RWPE2 (cell line): ENCODE measurements at regions not wholly inside any gene's neighbourhood (a gene's known extent, or its start where the extent isn't known, plus 50 kb on each side); places are given as distances from the start of the nearest gene placed in this dataset.

ENCODE experiments used
- ATAC-seq: fragments of 200-7000 bp; cut with Tn5 transposase; 3 replicates; pipeline ENCODE4 v1.9.1; 2021; ENCODE audit warnings: low read depth
- DNase-seq: peaks from one replicate; pipeline ENCODE4 v3.0.0-alpha.2; 2020; ENCODE audit warnings: low spot score
- H3K27ac ChIP-seq: fragments of 450-650 bp; 2 replicates; pipeline ENCODE4 v1.5.1; 2017; ENCODE audit warnings: mild to moderate bottlenecking; ENCODE audit not compliant: poor library complexity, severe bottlenecking
- H3K27me3 ChIP-seq: fragments of 250-450 bp; sonication (Bioruptor Pico); 2 replicates; pipeline ENCODE4 v1.5.1; 2021; ENCODE audit warnings: mild to moderate bottlenecking, moderate library complexity; ENCODE audit not compliant: insufficient read depth, poor library complexity, severe bottlenecking
- H3K36me3 ChIP-seq: fragments of 250-450 bp; sonication (Bioruptor Pico); 2 replicates; pipeline ENCODE4 v1.5.1; 2020; ENCODE audit warnings: low read depth, mild to moderate bottlenecking, moderate library complexity
- H3K4me1 ChIP-seq: fragments of 250-450 bp; sonication (Bioruptor Pico); 2 replicates; pipeline ENCODE4 v1.5.1; 2021; ENCODE audit warnings: mild to moderate bottlenecking, moderate library complexity; ENCODE audit not compliant: insufficient read depth, poor library complexity, severe bottlenecking
- H3K4me3 ChIP-seq: fragments of 250-450 bp; sonication (Bioruptor Pico); 2 replicates; pipeline ENCODE4 v1.5.1; 2021; ENCODE audit warnings: mild to moderate bottlenecking, moderate library complexity; ENCODE audit not compliant: severe bottlenecking
- H3K9me3 ChIP-seq: fragments of 250-450 bp; sonication (Bioruptor Pico); 2 replicates; pipeline ENCODE4 v1.5.1; 2021; ENCODE audit warnings: mild to moderate bottlenecking, moderate library complexity; ENCODE audit not compliant: severe bottlenecking
- TF ChIP-seq, protein P1 (sequence below): fragments of 450-650 bp; IDR thresholded peaks from one replicate; pipeline ENCODE4 v1.5.1; 2017; ENCODE audit warnings: mild to moderate bottlenecking, moderate library complexity; ENCODE audit not compliant: poor library complexity, severe bottlenecking

GRCh38 chr12:77777274-77777673, 53.4 kb upstream of the NAV3 start:
- Histone ChIP-seq H3K27me3 (no peaks in the 10 kb centered on the region), H3K36me3 (no peaks in the 10 kb centered on the region), H3K4me3 (no peak overlapping the region), H3K4me1 (no peaks in the 10 kb centered on the region), H3K27ac (no peak overlapping the region), H3K9me3 (no peaks in the 10 kb centered on the region)
- DNase-seq: no peak
- TF ChIP-seq, protein P1, sequence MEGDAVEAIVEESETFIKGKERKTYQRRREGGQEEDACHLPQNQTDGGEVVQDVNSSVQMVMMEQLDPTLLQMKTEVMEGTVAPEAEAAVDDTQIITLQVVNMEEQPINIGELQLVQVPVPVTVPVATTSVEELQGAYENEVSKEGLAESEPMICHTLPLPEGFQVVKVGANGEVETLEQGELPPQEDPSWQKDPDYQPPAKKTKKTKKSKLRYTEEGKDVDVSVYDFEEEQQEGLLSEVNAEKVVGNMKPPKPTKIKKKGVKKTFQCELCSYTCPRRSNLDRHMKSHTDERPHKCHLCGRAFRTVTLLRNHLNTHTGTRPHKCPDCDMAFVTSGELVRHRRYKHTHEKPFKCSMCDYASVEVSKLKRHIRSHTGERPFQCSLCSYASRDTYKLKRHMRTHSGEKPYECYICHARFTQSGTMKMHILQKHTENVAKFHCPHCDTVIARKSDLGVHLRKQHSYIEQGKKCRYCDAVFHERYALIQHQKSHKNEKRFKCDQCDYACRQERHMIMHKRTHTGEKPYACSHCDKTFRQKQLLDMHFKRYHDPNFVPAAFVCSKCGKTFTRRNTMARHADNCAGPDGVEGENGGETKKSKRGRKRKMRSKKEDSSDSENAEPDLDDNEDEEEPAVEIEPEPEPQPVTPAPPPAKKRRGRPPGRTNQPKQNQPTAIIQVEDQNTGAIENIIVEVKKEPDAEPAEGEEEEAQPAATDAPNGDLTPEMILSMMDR: no peak
- peak; percentile 54; the same call in 2 of the 3 replicates for ATAC-seq

DNA sequence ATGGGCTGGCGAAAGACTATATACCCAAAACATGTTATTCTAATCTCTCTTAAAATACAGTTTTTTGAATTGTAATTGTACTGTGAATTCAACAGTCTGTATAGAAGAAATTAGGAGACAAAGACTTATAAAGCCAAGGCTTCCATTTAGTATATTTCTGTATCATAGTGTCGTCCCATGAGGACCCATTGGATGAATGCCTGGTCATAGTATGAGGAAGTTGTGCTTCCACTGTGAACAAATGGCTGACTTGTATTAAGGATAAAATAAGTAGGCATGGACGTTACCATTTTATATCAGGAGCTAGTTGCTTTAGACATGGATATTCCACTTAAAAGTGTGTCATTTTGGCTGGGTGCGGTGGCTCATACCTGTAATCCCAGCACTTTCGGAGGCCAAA, 55.9 kb upstream of the NAV3 start:
- no peaks in the 10 kb centered on the region for H3K27me3 ChIP-seq
- TF ChIP-seq, protein P1: no peak
- no peaks in the 10 kb centered on the region for H3K4me1 ChIP-seq
- no peak for DNase-seq
- H3K4me3 ChIP-seq: no peak overlapping the region
- no peak for ATAC-seq
- no peaks in the 10 kb centered on the region for H3K9me3 ChIP-seq
- no peak overlapping the region for H3K27ac ChIP-seq
- H3K36me3 ChIP-seq: no peaks in the 10 kb centered on the region

GRCh38 chr12:77772676-77773298, 57.9 kb upstream of the NAV3 start:
- Histone ChIP-seq H3K4me3 (no peak overlapping the region), H3K9me3 (no peaks in the 10 kb centered on the region), H3K27me3 (no peaks in the 10 kb centered on the region), H3K27ac (no peak overlapping the region), H3K36me3 (no peaks in the 10 kb centered on the region), H3K4me1 (no peaks in the 10 kb centered on the region)
- ATAC-seq (no peak), DNase-seq (no peak)
- TF ChIP-seq, protein P1: no peak

DNA sequence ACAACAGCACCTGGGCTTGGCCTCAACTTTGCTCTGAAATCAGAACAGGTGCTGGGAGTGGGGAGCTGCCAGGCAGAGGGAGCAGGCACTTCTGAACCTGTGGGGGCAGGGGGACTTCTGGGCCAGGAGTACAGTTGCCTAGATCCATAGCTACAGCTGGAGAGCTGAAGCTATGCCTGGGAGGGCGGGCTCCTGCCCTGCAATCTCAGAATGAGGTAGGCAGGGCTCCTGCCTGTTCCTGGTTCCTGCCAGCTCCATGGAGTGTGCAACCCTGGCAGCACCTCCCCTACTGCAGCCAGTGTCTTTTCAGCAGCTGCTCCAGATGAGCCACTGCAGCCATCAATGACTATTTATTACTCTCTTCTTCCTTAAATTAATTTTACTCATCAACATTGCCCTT, 62.1 kb upstream of the NAV3 start:
- Histone ChIP-seq H3K9me3 (no peaks in the 10 kb centered on the region), H3K36me3 (no peaks in the 10 kb centered on the region), H3K27ac (no peak overlapping the region), H3K27me3 (no peaks in the 10 kb centered on the region), H3K4me1 (no peaks in the 10 kb centered on the region), H3K4me3 (no peak overlapping the region)
- no peak for ATAC-seq
- TF ChIP-seq, protein P1: no peak
- DNase-seq: no peak

- Histone ChIP-seq H3K27ac (no peak overlapping the region), H3K36me3 (no peaks in the 10 kb centered on the region), H3K27me3 (no peaks in the 10 kb centered on the region), H3K4me3 (no peak overlapping the region), H3K4me1 (no peaks in the 10 kb centered on the region), H3K9me3 (no peaks in the 10 kb centered on the region)
- TF ChIP-seq, protein P1: no peak
- ATAC-seq (no peak), DNase-seq (no peak)
Measured at GRCh38 chr12:77767756-77768343, 62.8 kb upstream of the NAV3 start.
